ENCODE measurements at regions not wholly inside any gene's neighbourhood (a gene's known extent, or its start where the extent isn't known, plus 50 kb on each side); places are given as distances from the start of the nearest gene placed in this dataset.

DNA sequence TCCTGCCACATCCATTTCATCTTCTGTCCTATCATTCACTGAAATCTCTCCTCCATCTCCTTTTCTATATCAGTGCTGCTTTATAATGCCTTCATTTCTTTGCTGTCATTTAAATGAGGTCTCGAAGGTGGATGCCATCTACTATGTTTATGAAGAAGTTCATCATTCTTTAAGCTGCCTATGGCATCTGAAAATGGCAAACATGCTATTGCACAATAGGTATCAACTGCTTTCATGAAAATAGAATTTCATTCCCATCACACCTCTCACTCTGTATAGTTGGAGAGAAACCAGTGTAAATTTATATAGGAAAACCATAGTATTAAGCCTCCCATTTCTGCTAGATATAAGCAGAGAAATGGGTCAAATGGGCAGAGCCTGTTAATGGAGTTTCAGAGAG is 100.2 kb downstream of the FGF9 start (continued):
- TF ChIP-seq, protein P1, sequence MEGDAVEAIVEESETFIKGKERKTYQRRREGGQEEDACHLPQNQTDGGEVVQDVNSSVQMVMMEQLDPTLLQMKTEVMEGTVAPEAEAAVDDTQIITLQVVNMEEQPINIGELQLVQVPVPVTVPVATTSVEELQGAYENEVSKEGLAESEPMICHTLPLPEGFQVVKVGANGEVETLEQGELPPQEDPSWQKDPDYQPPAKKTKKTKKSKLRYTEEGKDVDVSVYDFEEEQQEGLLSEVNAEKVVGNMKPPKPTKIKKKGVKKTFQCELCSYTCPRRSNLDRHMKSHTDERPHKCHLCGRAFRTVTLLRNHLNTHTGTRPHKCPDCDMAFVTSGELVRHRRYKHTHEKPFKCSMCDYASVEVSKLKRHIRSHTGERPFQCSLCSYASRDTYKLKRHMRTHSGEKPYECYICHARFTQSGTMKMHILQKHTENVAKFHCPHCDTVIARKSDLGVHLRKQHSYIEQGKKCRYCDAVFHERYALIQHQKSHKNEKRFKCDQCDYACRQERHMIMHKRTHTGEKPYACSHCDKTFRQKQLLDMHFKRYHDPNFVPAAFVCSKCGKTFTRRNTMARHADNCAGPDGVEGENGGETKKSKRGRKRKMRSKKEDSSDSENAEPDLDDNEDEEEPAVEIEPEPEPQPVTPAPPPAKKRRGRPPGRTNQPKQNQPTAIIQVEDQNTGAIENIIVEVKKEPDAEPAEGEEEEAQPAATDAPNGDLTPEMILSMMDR (conservative IDR thresholded peaks at IDR 0.05; ENCODE audit: low read depth in 2 of 2), result no peak

DNA sequence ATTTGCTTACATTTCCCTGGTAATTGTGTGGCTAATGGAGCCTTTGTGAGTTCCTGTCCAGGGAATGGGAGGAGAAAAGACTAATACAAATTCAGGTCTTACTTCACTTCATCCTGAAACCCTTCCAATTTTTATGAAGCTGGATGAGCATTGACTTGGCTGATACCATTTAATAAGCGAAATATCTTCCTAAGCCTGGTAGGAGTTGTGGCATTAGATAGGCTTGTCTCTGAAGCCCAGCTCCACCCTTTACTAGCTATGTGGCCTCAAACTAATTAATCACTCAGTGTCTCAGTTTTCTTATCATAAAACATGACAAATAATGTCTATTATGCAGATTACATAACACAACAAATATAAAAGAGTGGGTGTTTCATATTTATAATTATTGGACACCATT is 106.3 kb downstream of the FGF9 start:
- Histone ChIP-seq H3K9me2 (ENCODE audit: insufficient read depth) (peaks cover 18% of the 10 kb centered on the region), H2AFZ (no peak overlapping the region), H3K4me2 (no peak overlapping the region), H3K4me1 (ENCODE audit: insufficient read depth) (no peaks in the 10 kb centered on the region), H3K27me3 (ENCODE audit: insufficient read depth) (no peaks in the 10 kb centered on the region), H3K79me2 (replicated peaks; ENCODE audit: insufficient read depth) (no peaks in the 10 kb centered on the region), H3F3A (replicated peaks; ENCODE audit: low read depth) (no peaks in the 10 kb centered on the region), H3K4me3 (no peak overlapping the region), H3K36me3 (ENCODE audit: insufficient read depth) (no peaks in the 10 kb centered on the region), H4K20me1 (replicated peaks; ENCODE audit: insufficient read depth) (no peaks in the 10 kb centered on the region), H3K27ac (ENCODE audit: low read depth) (no peak overlapping the region)
- Mint-ChIP-seq H3K4me1 (no peaks in the 10 kb centered on the region), H3K36me3 (ENCODE audit: low read depth) (no peaks in the 10 kb centered on the region), H3K9me3 (no peaks in the 10 kb centered on the region), H3K4me3 (no peak overlapping the region), H3K27ac (no peak overlapping the region), H3K27me3 (ENCODE audit: insufficient read depth, low read depth, poor library complexity) (no peaks in the 10 kb centered on the region)
- DNase-seq (ENCODE audit: low spot score) (no peak), ATAC-seq (no peak)
- TF ChIP-seq REST (IDR thresholded peaks at IDR 0.05; ENCODE audit: unreplicated experiment) (no peak), CREB1 (CRISPR knock-in tag; IDR thresholded peaks at IDR 0.05; ENCODE audit: low read depth) (no peak), ZNF462 (CRISPR knock-in tag; IDR thresholded peaks at IDR 0.05) (no peak), POLR2AphosphoS5 (IDR thresholded peaks at IDR 0.05; ENCODE audit: low read depth) (no peak), JUNB (IDR thresholded peaks at IDR 0.05; ENCODE audit: unreplicated experiment) (no peak), NANOG (IDR thresholded peaks at IDR 0.05; ENCODE audit: borderline replicate concordance) (no peak), EZH2phosphoT487 (IDR thresholded peaks at IDR 0.05; ENCODE audit: unreplicated experiment) (no peak), EZH2 (IDR thresholded peaks at IDR 0.05; ENCODE audit: low read depth, unreplicated experiment) (no peak), STAT1 (IDR thresholded peaks at IDR 0.05; ENCODE audit: unreplicated experiment) (no peak)
- TF ChIP-seq, protein P2, sequence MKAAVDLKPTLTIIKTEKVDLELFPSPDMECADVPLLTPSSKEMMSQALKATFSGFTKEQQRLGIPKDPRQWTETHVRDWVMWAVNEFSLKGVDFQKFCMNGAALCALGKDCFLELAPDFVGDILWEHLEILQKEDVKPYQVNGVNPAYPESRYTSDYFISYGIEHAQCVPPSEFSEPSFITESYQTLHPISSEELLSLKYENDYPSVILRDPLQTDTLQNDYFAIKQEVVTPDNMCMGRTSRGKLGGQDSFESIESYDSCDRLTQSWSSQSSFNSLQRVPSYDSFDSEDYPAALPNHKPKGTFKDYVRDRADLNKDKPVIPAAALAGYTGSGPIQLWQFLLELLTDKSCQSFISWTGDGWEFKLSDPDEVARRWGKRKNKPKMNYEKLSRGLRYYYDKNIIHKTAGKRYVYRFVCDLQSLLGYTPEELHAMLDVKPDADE (IDR thresholded peaks at IDR 0.05), result no peak

All from GM23338 (cell line).